Kidney epithelial cell (primary cell): ENCODE measurements at regions not wholly inside any gene's neighbourhood (a gene's known extent, or its start where the extent isn't known, plus 50 kb on each side); places are given as distances from the start of the nearest gene placed in this dataset.

Experiments
- DNase-seq: peaks from one replicate; pipeline ENCODE4 v3.0.0-alpha.2; 2010; ENCODE audit warnings: low read depth
- H3K27me3 ChIP-seq: 2 replicates; pipeline ENCODE4 v1.6.0; 2011; ENCODE audit warnings: low read length; ENCODE audit not compliant: control insufficient read depth, insufficient read depth
- H3K36me3 ChIP-seq: 2 replicates; pipeline ENCODE4 v1.5.1; 2011; ENCODE audit warnings: low read length; ENCODE audit not compliant: control insufficient read depth, insufficient read depth
- H3K4me3 ChIP-seq: 2 replicates; pipeline ENCODE4 v1.5.1; 2011; ENCODE audit warnings: low read depth, mild to moderate bottlenecking, control low read depth, low read length
- CTCF ChIP-seq: IDR thresholded peaks from 2 replicates; pipeline ENCODE4 v1.5.1; 2011; ENCODE audit warnings: mild to moderate bottlenecking, moderate library complexity, low read length, control low read depth, inconsistent platforms; ENCODE audit not compliant: insufficient read depth, poor library complexity, severe bottlenecking

- DNase-seq: no peak
- TF ChIP-seq CTCF: no peak
- Histone ChIP-seq H3K4me3 (no peak overlapping the region), H3K27me3 (no peaks in the 10 kb centered on the region), H3K36me3 (no peaks in the 10 kb centered on the region)
Observed at GRCh38 chr2:75775311-75775823, 64.7 kb upstream of the GCFC2 start.

- no peak for DNase-seq
- no peaks in the 10 kb centered on the region for H3K36me3 ChIP-seq
- TF ChIP-seq CTCF: no peak
- H3K27me3 ChIP-seq: no peaks in the 10 kb centered on the region
- H3K4me3 ChIP-seq: no peak overlapping the region
Observed at GRCh38 chr2:75772908-75773630, 62.4 kb upstream of the GCFC2 start.

DNA sequence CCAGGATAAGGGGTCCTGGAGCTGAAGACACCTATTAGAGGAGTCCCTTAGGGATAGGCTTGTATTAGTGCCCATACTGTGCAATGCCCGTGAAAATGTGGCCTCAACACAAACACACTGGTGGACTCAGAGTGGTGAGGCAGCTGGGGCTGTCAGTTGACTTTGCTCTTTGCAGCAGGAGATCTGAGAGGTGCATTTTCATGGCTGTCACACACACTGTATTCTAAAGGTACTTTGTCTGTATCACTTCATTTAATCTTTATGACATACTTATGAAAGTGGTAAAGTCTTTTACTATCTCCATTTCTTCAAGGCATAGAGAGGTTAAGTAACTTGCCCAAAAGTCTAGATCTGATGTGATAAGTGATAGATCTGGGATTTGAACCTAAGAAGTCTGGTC is 55.1 kb upstream of the GCFC2 start:
- no peak for DNase-seq
- Histone ChIP-seq H3K36me3 (no peaks in the 10 kb centered on the region), H3K4me3 (no peak overlapping the region), H3K27me3 (peaks cover 2% of the 10 kb centered on the region)
- no peak for TF ChIP-seq CTCF

DNA sequence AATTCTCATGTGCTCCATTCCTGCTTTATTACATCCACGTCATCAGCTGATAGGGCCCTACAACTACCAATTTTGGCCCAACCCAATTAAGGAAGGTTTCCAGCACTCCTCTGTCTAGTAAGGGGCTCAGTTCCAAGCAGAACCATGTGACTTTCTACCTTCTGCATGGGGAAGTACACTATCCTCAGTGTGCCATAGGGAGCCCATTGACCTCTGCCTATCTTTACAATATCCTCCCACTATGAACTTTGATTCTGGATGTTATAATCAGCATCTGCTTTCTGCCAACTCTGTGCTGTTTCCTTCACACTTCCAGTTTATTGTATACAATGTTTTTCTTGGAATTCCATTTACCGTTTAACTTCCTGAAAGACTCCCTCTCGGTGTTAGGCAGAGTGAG is 53.9 kb upstream of the GCFC2 start:
- Histone ChIP-seq H3K27me3 (peaks cover 2% of the 10 kb centered on the region), H3K4me3 (no peak overlapping the region), H3K36me3 (no peaks in the 10 kb centered on the region)
- DNase-seq: no peak
- TF ChIP-seq CTCF: no peak
